HUES6 (cell line): ENCODE measurements at regions not wholly inside any gene's neighbourhood (a gene's known extent, or its start where the extent isn't known, plus 50 kb on each side); places are given as distances from the start of the nearest gene placed in this dataset.

Source experiments
- H3K27ac ChIP-seq: 2 replicates; pipeline ENCODE4 v1.7.0; 2013; ENCODE audit warnings: low read depth, mild to moderate bottlenecking, low read length, inconsistent platforms
- H3K27me3 ChIP-seq: 2 replicates; pipeline ENCODE4 v1.6.1; 2013; ENCODE audit warnings: low read length; ENCODE audit not compliant: control insufficient read depth, insufficient read depth
- H3K36me3 ChIP-seq: 2 replicates; pipeline ENCODE4 v1.6.1; 2013; ENCODE audit warnings: low read length; ENCODE audit not compliant: control insufficient read depth, insufficient read depth
- H3K4me1 ChIP-seq: 2 replicates; pipeline ENCODE4 v1.6.1; 2013; ENCODE audit warnings: low read length; ENCODE audit not compliant: control insufficient read depth, insufficient read depth
- H3K4me3 ChIP-seq: 2 replicates; pipeline ENCODE4 v1.5.1; 2013; ENCODE audit warnings: low read depth, low read length
- H3K9ac ChIP-seq: one replicate; pipeline ENCODE4 v1.6.1; 2013; ENCODE audit warnings: mild to moderate bottlenecking, low read length
- H3K9me3 ChIP-seq: 2 replicates; pipeline ENCODE4 v1.6.1; 2013; ENCODE audit warnings: low read depth, low read length; ENCODE audit not compliant: control insufficient read depth, insufficient read depth

GRCh38 chr1:94721240-94721639 lies 98.9 kb upstream of the SLC44A3 start:
- H3K4me1 ChIP-seq, result no peaks in the 10 kb centered on the region
- H3K9me3 ChIP-seq, result no peaks in the 10 kb centered on the region
- H3K27me3 ChIP-seq, result no peaks in the 10 kb centered on the region
- H3K9ac ChIP-seq, result no peak overlapping the region
- no peak overlapping the region for H3K27ac ChIP-seq
- no peaks in the 10 kb centered on the region for H3K36me3 ChIP-seq
- no peak overlapping the region for H3K4me3 ChIP-seq

- no peak overlapping the region for H3K27ac ChIP-seq
- no peaks in the 10 kb centered on the region for H3K4me1 ChIP-seq
- H3K4me3 ChIP-seq, result no peak overlapping the region
- no peak overlapping the region for H3K9ac ChIP-seq
- H3K9me3 ChIP-seq, result no peaks in the 10 kb centered on the region
- H3K36me3 ChIP-seq, result no peaks in the 10 kb centered on the region
- H3K27me3 ChIP-seq, result no peaks in the 10 kb centered on the region
These were observed 100.0 kb upstream of the SLC44A3 start for GRCh38 chr1:94719926-94720793.

GRCh38 chr1:94716965-94717364 lies 103.2 kb upstream of the SLC44A3 start:
- Histone ChIP-seq H3K4me1 (peaks cover 13% of the 10 kb centered on the region), H3K27ac (no peak overlapping the region), H3K36me3 (no peaks in the 10 kb centered on the region), H3K9ac (no peak overlapping the region), H3K9me3 (no peaks in the 10 kb centered on the region), H3K27me3 (no peaks in the 10 kb centered on the region), H3K4me3 (no peak overlapping the region)

- Histone ChIP-seq H3K9me3 (no peaks in the 10 kb centered on the region), H3K36me3 (no peaks in the 10 kb centered on the region), H3K4me1 (peaks cover 13% of the 10 kb centered on the region), H3K27ac (no peak overlapping the region), H3K4me3 (no peak overlapping the region), H3K27me3 (no peaks in the 10 kb centered on the region), H3K9ac (no peak overlapping the region)
These were observed 104.8 kb upstream of the SLC44A3 start for GRCh38 chr1:94715321-94715720.

GRCh38 chr1:94714552-94714951 lies 105.6 kb upstream of the SLC44A3 start:
- Histone ChIP-seq H3K4me1 (peaks cover 13% of the 10 kb centered on the region), H3K36me3 (no peaks in the 10 kb centered on the region), H3K27me3 (no peaks in the 10 kb centered on the region), H3K9ac (no peak overlapping the region), H3K4me3 (no peak overlapping the region), H3K9me3 (no peaks in the 10 kb centered on the region), H3K27ac (peak overlapping the region; percentile 7; the same call in 1 of the 2 replicates)

GRCh38 chr1:94714152-94714551 lies 106.0 kb upstream of the SLC44A3 start:
- Histone ChIP-seq H3K27me3 (no peaks in the 10 kb centered on the region), H3K9me3 (no peaks in the 10 kb centered on the region), H3K27ac (peak overlapping the region; percentile 7; the same call in 1 of the 2 replicates), H3K4me3 (no peak overlapping the region), H3K4me1 (peaks cover 13% of the 10 kb centered on the region), H3K9ac (peak overlapping the region; percentile 18), H3K36me3 (no peaks in the 10 kb centered on the region)

- peak overlapping the region; percentile 29 for H3K9ac ChIP-seq
- H3K27ac ChIP-seq, result peak overlapping the region; percentile 7; the same call in 1 of the 2 replicates
These were observed 106.5 kb upstream of the SLC44A3 start for GRCh38 chr1:94713472-94714141.

GRCh38 chr1:94709891-94710581 lies 110.1 kb upstream of the SLC44A3 start:
- no peaks in the 10 kb centered on the region for H3K9me3 ChIP-seq
- H3K9ac ChIP-seq, result no peak overlapping the region
- H3K27ac ChIP-seq, result no peak overlapping the region
- no peaks in the 10 kb centered on the region for H3K27me3 ChIP-seq
- no peaks in the 10 kb centered on the region for H3K36me3 ChIP-seq
- H3K4me3 ChIP-seq, result no peak overlapping the region
- peaks cover 15% of the 10 kb centered on the region for H3K4me1 ChIP-seq

More at GRCh38 chr1:94713472-94714141, 106.5 kb upstream of the SLC44A3 start:
- H3K4me3 ChIP-seq, result no peak overlapping the region
- H3K9me3 ChIP-seq, result no peaks in the 10 kb centered on the region
- no peaks in the 10 kb centered on the region for H3K36me3 ChIP-seq
- no peaks in the 10 kb centered on the region for H3K27me3 ChIP-seq
- H3K4me1 ChIP-seq, result peaks cover 15% of the 10 kb centered on the region

GRCh38 chr1:94708811-94709210 lies 111.3 kb upstream of the SLC44A3 start:
- Histone ChIP-seq H3K36me3 (no peaks in the 10 kb centered on the region), H3K9me3 (no peaks in the 10 kb centered on the region), H3K27me3 (no peaks in the 10 kb centered on the region), H3K4me3 (no peak overlapping the region), H3K27ac (no peak overlapping the region), H3K9ac (no peak overlapping the region), H3K4me1 (peaks cover 9% of the 10 kb centered on the region)

GRCh38 chr1:94708299-94708685 lies 111.9 kb upstream of the SLC44A3 start:
- Histone ChIP-seq H3K27me3 (no peaks in the 10 kb centered on the region), H3K36me3 (no peaks in the 10 kb centered on the region), H3K4me3 (no peak overlapping the region), H3K4me1 (peaks cover 4% of the 10 kb centered on the region), H3K9ac (no peak overlapping the region), H3K9me3 (no peaks in the 10 kb centered on the region), H3K27ac (no peak overlapping the region)
